IPS-18a (cell line): ENCODE measurements at regions not wholly inside any gene's neighbourhood (a gene's known extent, or its start where the extent isn't known, plus 50 kb on each side); places are given as distances from the start of the nearest gene placed in this dataset.
A peak's percentile ranks its signal among the peaks of the same experiment; 100 is the strongest.

Experiments
- H3K27ac ChIP-seq: one replicate; pipeline ENCODE4 v1.5.1; 2013; ENCODE audit warnings: low read length
- H3K27me3 ChIP-seq: one replicate; pipeline ENCODE4 v1.6.1; 2013; ENCODE audit warnings: mild to moderate bottlenecking, low read length; ENCODE audit not compliant: control insufficient read depth, insufficient read depth
- H3K36me3 ChIP-seq: one replicate; pipeline ENCODE4 v1.6.1; 2013; ENCODE audit warnings: low read depth, low read length; ENCODE audit not compliant: control insufficient read depth
- H3K4me1 ChIP-seq: one replicate; pipeline ENCODE4 v1.6.1; 2013; ENCODE audit warnings: low read depth, low read length; ENCODE audit not compliant: control insufficient read depth
- H3K4me3 ChIP-seq: one replicate; pipeline ENCODE4 v1.5.1; 2013; ENCODE audit warnings: low read length
- H3K9ac ChIP-seq: one replicate; pipeline ENCODE4 v1.6.1; 2013; ENCODE audit warnings: mild to moderate bottlenecking, low read length, moderate library complexity
- H3K9me3 ChIP-seq: one replicate; pipeline ENCODE4 v1.6.1; 2013; ENCODE audit warnings: low read depth, low read length; ENCODE audit not compliant: control insufficient read depth

- Histone ChIP-seq H3K4me1 (no peaks in the 10 kb centered on the region), H3K4me3 (no peak overlapping the region), H3K9me3 (no peaks in the 10 kb centered on the region), H3K36me3 (no peaks in the 10 kb centered on the region), H3K27ac (no peak overlapping the region), H3K27me3 (no peaks in the 10 kb centered on the region), H3K9ac (no peak overlapping the region)
These were observed 114.1 kb upstream of the CHL1 start for GRCh38 chr3:82508-82907.

DNA sequence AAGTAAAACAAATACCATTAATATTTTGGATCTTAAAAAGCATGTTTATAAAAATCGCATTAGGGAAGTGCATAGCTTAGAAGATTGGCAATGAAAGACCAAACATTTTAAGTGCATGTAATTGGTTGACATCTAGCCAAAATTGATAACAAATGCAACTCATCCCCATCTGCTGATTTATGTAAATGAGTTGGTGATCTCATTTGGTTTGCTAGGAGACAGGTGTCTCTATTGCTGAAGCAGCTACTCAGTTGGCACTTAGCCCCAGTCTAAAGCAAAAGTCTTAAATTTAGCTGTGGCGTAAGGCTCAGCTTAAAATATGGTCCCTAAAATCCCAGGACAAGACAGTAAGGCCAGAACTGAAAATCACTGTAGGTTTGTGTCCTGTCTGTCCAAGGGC is 113.5 kb upstream of the CHL1 start:
- no peak overlapping the region for H3K4me3 ChIP-seq
- H3K4me1 ChIP-seq, result no peaks in the 10 kb centered on the region
- no peak overlapping the region for H3K9ac ChIP-seq
- H3K36me3 ChIP-seq, result no peaks in the 10 kb centered on the region
- no peak overlapping the region for H3K27ac ChIP-seq
- no peaks in the 10 kb centered on the region for H3K27me3 ChIP-seq
- no peaks in the 10 kb centered on the region for H3K9me3 ChIP-seq

- H3K27me3 ChIP-seq, result no peaks in the 10 kb centered on the region
- no peak overlapping the region for H3K4me3 ChIP-seq
- no peak overlapping the region for H3K27ac ChIP-seq
- H3K9me3 ChIP-seq, result no peaks in the 10 kb centered on the region
- no peaks in the 10 kb centered on the region for H3K4me1 ChIP-seq
- H3K36me3 ChIP-seq, result no peaks in the 10 kb centered on the region
- no peak overlapping the region for H3K9ac ChIP-seq
These were observed 111.4 kb upstream of the CHL1 start for GRCh38 chr3:85180-85579.

DNA sequence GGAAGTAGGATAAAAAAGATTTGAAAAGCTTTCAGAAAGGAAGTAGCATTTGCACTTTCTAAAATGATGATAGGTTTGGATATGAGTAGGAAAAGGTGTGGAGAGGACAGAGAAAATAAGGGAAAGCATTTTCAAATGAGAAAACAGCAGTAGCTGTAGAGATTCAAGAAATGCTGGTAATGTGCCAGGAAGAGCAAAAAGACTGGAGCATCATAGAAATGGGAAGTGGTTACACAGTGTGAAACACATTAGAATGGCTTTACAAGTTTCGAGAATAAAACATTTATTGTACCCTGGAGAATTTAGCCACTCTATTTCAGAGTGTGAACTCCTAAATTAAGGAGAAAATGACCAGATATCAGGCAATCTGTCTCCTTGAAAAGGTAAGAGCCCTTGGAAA is 108.3 kb upstream of the CHL1 start:
- H3K27ac ChIP-seq, result no peak overlapping the region
- H3K27me3 ChIP-seq, result no peaks in the 10 kb centered on the region

GRCh38 chr3:93746-94145 is 102.8 kb upstream of the CHL1 start:
- H3K27ac ChIP-seq, result no peak overlapping the region
- H3K36me3 ChIP-seq, result no peaks in the 10 kb centered on the region
- no peak overlapping the region for H3K9ac ChIP-seq
- no peak overlapping the region for H3K4me3 ChIP-seq
- no peaks in the 10 kb centered on the region for H3K9me3 ChIP-seq
- peaks cover 13% of the 10 kb centered on the region for H3K4me1 ChIP-seq
- H3K27me3 ChIP-seq, result no peaks in the 10 kb centered on the region

More for the DNA sequence above, 108.3 kb upstream of the CHL1 start:
- Histone ChIP-seq H3K4me1 (no peaks in the 10 kb centered on the region), H3K9me3 (no peaks in the 10 kb centered on the region), H3K4me3 (no peak overlapping the region), H3K9ac (no peak overlapping the region), H3K36me3 (no peaks in the 10 kb centered on the region)

GRCh38 chr3:96259-96658 is 100.3 kb upstream of the CHL1 start:
- Histone ChIP-seq H3K9ac (no peak overlapping the region), H3K27ac (no peak overlapping the region), H3K9me3 (no peaks in the 10 kb centered on the region), H3K36me3 (no peaks in the 10 kb centered on the region), H3K4me3 (no peak overlapping the region), H3K4me1 (peaks cover 29% of the 10 kb centered on the region), H3K27me3 (no peaks in the 10 kb centered on the region)

GRCh38 chr3:97417-98258 is 98.9 kb upstream of the CHL1 start:
- H3K9me3 ChIP-seq, result no peaks in the 10 kb centered on the region
- no peaks in the 10 kb centered on the region for H3K27me3 ChIP-seq
- H3K27ac ChIP-seq, result no peak overlapping the region
- no peak overlapping the region for H3K4me3 ChIP-seq
- no peak overlapping the region for H3K9ac ChIP-seq
- peaks cover 37% of the 10 kb centered on the region for H3K4me1 ChIP-seq
- no peaks in the 10 kb centered on the region for H3K36me3 ChIP-seq

DNA sequence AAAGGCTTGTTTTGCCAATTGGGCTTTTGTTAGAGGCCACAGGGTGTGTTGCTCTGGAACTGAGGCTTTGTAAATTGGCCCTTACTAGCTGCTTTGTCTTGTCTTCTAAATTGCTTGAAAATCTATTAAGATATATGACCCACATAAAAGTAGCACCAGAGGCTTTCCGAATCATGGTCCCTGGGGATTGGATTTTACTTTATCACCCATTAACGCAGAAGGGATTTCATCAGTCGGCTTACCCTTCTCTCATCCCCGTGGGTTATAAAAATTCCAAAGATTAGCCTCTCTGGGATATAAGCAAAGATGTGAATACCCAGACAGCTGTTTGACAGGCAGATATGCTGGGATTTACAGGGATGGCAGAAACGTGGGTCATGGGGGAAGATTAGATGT is 98.3 kb upstream of the CHL1 start:
- no peak overlapping the region for H3K4me3 ChIP-seq
- no peaks in the 10 kb centered on the region for H3K9me3 ChIP-seq

GRCh38 chr3:99506-99905 is 97.1 kb upstream of the CHL1 start:
- Histone ChIP-seq H3K9me3 (no peaks in the 10 kb centered on the region), H3K27ac (no peak overlapping the region), H3K4me3 (no peak overlapping the region), H3K27me3 (no peaks in the 10 kb centered on the region), H3K9ac (no peak overlapping the region), H3K36me3 (no peaks in the 10 kb centered on the region), H3K4me1 (peaks cover 48% of the 10 kb centered on the region)

More for the DNA sequence above, 98.3 kb upstream of the CHL1 start:
- Histone ChIP-seq H3K27ac (no peak overlapping the region), H3K27me3 (no peaks in the 10 kb centered on the region), H3K4me1 (peaks cover 39% of the 10 kb centered on the region), H3K36me3 (no peaks in the 10 kb centered on the region), H3K9ac (no peak overlapping the region)

- Histone ChIP-seq H3K4me3 (no peak overlapping the region), H3K9ac (peak overlapping the region; percentile 6), H3K36me3 (no peaks in the 10 kb centered on the region), H3K4me1 (peaks cover 43% of the 10 kb centered on the region), H3K27me3 (no peaks in the 10 kb centered on the region), H3K9me3 (no peaks in the 10 kb centered on the region), H3K27ac (no peak overlapping the region)
These were observed 94.1 kb upstream of the CHL1 start for GRCh38 chr3:102484-102883.

DNA sequence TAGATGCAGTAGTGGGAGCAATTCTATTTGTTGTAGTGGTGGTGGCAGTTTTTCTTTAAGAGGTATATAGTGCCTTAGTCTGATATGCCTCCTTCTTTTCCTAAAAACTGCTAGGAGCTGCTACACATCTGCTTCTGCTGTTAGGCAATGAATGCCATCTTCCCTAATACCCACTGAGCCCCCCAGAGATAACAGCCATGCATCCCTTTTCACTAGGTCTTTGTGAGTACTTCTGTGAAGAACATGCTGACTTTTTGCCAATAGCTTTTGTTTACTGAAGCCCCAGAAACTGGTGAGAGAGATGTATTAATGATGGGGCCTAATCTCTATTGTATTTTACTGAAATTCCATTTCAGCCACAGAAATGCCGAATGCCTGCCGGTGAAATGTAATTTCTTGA is 92.6 kb upstream of the CHL1 start:
- H3K4me1 ChIP-seq, result peaks cover 35% of the 10 kb centered on the region
- no peak overlapping the region for H3K27ac ChIP-seq
- H3K36me3 ChIP-seq, result no peaks in the 10 kb centered on the region
- H3K27me3 ChIP-seq, result no peaks in the 10 kb centered on the region
- no peak overlapping the region for H3K9ac ChIP-seq
- H3K9me3 ChIP-seq, result no peaks in the 10 kb centered on the region
- H3K4me3 ChIP-seq, result no peak overlapping the region

DNA sequence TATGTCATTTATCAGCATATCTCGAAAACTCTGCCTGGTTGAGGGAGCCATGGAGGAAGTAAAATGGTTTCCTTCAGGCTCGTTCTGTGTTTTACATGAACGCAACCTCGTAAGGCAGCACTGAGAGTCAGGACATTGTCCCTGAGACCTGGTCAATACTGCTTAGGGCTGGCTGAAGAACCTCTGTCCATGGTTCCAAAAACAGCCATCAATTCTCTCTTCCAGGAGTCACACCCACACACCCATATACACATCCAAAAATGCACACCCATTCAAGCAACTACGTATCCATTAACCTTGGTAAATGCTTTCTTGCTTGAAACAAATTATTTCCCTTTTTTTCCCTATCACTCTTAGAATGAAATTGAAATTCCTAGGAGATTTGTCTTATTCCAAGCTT is 91.0 kb upstream of the CHL1 start:
- Histone ChIP-seq H3K27me3 (no peaks in the 10 kb centered on the region), H3K4me1 (peaks cover 28% of the 10 kb centered on the region), H3K9ac (no peak overlapping the region), H3K9me3 (no peaks in the 10 kb centered on the region), H3K27ac (no peak overlapping the region), H3K36me3 (no peaks in the 10 kb centered on the region), H3K4me3 (no peak overlapping the region)
